ENCODE measurements at regions not wholly inside any gene's neighbourhood (a gene's known extent, or its start where the extent isn't known, plus 50 kb on each side); places are given as distances from the start of the nearest gene placed in this dataset.

DNA sequence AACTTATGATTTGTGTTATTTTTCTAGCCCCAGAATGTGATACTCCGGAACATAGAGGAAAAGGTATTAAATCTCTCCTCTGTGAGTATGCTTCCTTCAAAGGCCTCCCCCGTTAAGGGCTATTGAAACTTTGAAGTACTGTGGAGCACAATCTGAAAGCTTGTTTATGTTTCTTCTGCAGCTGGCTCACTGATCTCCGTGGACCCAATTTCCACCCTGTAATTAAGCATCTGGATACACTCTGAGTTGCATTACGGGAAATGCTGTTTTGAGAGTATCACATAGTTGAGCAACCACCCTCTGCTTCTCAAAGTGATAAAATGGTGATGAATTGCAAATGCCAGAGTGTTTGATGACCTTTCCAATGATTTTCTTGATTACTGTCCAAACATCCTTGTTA is 296.8 kb upstream of the PABPC5 start:
- TF ChIP-seq, protein P1, sequence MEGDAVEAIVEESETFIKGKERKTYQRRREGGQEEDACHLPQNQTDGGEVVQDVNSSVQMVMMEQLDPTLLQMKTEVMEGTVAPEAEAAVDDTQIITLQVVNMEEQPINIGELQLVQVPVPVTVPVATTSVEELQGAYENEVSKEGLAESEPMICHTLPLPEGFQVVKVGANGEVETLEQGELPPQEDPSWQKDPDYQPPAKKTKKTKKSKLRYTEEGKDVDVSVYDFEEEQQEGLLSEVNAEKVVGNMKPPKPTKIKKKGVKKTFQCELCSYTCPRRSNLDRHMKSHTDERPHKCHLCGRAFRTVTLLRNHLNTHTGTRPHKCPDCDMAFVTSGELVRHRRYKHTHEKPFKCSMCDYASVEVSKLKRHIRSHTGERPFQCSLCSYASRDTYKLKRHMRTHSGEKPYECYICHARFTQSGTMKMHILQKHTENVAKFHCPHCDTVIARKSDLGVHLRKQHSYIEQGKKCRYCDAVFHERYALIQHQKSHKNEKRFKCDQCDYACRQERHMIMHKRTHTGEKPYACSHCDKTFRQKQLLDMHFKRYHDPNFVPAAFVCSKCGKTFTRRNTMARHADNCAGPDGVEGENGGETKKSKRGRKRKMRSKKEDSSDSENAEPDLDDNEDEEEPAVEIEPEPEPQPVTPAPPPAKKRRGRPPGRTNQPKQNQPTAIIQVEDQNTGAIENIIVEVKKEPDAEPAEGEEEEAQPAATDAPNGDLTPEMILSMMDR (IDR thresholded peaks at IDR 0.05; ENCODE audit: extremely low read depth in 1 of 2, insufficient read depth in 1 of 2, low read depth in 1 of 2, low read length in 2 of 2) = no peak
- TF ChIP-seq EZH2 (IDR thresholded peaks at IDR 0.05; ENCODE audit: borderline replicate concordance, low read depth, low read length, severe bottlenecking) (no peak), JUN (IDR thresholded peaks at IDR 0.05; ENCODE audit: borderline replicate concordance, insufficient read depth, insufficient read length, low read depth) (no peak), POLR2A (IDR thresholded peaks at IDR 0.05; ENCODE audit: low read depth, low read length) (no peak), MYC (IDR thresholded peaks at IDR 0.05; ENCODE audit: low read depth, low read length) (no peak)
- TF ChIP-seq, protein P2, sequence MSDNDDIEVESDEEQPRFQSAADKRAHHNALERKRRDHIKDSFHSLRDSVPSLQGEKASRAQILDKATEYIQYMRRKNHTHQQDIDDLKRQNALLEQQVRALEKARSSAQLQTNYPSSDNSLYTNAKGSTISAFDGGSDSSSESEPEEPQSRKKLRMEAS (IDR thresholded peaks at IDR 0.05; ENCODE audit: insufficient read depth, insufficient read length) = no peak
